HL-60 (cell line): ENCODE measurements at regions not wholly inside any gene's neighbourhood (a gene's known extent, or its start where the extent isn't known, plus 50 kb on each side); places are given as distances from the start of the nearest gene placed in this dataset.

ENCODE experiments used
- CTCF ChIP-seq: IDR thresholded peaks from one replicate; pipeline ENCODE4 v1.5.1; 2011; ENCODE audit warnings: low read length, control low read depth, inconsistent platforms; ENCODE audit not compliant: insufficient read depth
- GABPA ChIP-seq: IDR thresholded peaks from 2 replicates; pipeline ENCODE4 v1.6.1; 2012; ENCODE audit warnings: low read depth
- POLR2AphosphoS5 ChIP-seq: IDR thresholded peaks from 2 replicates; pipeline ENCODE4 v1.6.1; 2012; ENCODE audit warnings: low read depth

DNA sequence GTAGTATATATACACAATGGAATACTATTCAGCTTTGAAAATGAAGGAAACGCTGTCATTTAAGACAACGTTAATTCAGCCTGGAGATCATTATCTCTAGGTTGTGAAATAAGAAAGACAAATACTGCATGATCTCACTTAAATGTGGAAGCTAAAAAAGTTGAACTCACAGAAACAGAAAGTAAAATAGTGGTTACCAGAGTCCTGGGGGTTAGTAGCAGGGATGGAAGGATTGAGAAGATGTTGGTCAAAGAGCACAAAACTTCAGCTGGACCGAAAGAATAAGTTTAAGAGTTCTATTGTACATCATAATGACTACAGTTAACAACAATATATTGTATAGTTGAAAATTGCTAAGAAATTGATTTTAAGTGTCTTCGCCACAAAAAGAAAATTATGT, 670.3 kb downstream of the NR4A2 start:
- TF ChIP-seq CTCF (no peak), GABPA (no peak), POLR2AphosphoS5 (no peak)
